Astrocyte (in vitro differentiated cells and primary cell): ENCODE measurements at regions not wholly inside any gene's neighbourhood (a gene's known extent, or its start where the extent isn't known, plus 50 kb on each side); places are given as distances from the start of the nearest gene placed in this dataset.

Experiments
- EZH2 ChIP-seq: IDR thresholded peaks from 2 replicates; pipeline ENCODE4 v1.6.1; 2012; ENCODE audit warnings: mild to moderate bottlenecking, low read length, inconsistent platforms; ENCODE audit not compliant: insufficient read depth
- TF ChIP-seq, protein P1 (sequence below): IDR thresholded peaks from 2 replicates; pipeline ENCODE4 v1.5.1; 2011; ENCODE audit warnings: low read depth, mild to moderate bottlenecking, inconsistent platforms, low read length, moderate library complexity; ENCODE audit not compliant: insufficient read depth

DNA sequence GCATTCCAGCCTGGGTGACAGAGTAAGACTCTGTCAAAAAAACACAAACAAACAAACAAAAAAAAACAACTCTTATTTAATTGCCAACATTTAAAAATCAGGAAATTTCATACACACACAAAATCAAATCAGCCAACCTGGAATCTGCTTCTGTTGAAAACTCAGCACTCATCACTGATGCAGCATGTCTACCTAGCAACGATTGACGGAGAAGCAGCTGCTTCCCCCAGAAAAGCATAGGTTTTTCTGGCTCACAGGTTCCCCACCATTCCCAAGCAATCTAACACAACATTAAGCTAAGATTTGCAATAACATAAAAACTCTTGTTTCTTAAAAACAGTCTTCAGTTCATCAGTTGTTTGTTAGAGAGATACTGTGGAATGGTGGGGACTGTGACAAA, 143.6 kb downstream of the DHX15 start:
- TF ChIP-seq, protein P1, sequence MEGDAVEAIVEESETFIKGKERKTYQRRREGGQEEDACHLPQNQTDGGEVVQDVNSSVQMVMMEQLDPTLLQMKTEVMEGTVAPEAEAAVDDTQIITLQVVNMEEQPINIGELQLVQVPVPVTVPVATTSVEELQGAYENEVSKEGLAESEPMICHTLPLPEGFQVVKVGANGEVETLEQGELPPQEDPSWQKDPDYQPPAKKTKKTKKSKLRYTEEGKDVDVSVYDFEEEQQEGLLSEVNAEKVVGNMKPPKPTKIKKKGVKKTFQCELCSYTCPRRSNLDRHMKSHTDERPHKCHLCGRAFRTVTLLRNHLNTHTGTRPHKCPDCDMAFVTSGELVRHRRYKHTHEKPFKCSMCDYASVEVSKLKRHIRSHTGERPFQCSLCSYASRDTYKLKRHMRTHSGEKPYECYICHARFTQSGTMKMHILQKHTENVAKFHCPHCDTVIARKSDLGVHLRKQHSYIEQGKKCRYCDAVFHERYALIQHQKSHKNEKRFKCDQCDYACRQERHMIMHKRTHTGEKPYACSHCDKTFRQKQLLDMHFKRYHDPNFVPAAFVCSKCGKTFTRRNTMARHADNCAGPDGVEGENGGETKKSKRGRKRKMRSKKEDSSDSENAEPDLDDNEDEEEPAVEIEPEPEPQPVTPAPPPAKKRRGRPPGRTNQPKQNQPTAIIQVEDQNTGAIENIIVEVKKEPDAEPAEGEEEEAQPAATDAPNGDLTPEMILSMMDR = no peak
- TF ChIP-seq EZH2 = no peak
